NCI-H1092 (cell line): ENCODE measurements at regions not wholly inside any gene's neighbourhood (a gene's known extent, or its start where the extent isn't known, plus 50 kb on each side); places are given as distances from the start of the nearest gene placed in this dataset.
A peak's percentile ranks its signal among the peaks of the same experiment; 100 is the strongest.

Experiments
- DNase-seq: peaks from one replicate; lab custom pipeline; 2025; lab: John Stamatoyannopoulos, UW

GRCh38 chr2:64283641-64284361, 139.6 kb upstream of the PELI1 start:
- no peak for DNase-seq

GRCh38 chr2:64284751-64285150, 140.5 kb upstream of the PELI1 start:
- DNase-seq, result no peak

GRCh38 chr2:64287202-64287740, 143.1 kb upstream of the PELI1 start:
- DNase-seq, result no peak

GRCh38 chr2:64288321-64289193, 144.3 kb upstream of the PELI1 start:
- no peak for DNase-seq

DNA sequence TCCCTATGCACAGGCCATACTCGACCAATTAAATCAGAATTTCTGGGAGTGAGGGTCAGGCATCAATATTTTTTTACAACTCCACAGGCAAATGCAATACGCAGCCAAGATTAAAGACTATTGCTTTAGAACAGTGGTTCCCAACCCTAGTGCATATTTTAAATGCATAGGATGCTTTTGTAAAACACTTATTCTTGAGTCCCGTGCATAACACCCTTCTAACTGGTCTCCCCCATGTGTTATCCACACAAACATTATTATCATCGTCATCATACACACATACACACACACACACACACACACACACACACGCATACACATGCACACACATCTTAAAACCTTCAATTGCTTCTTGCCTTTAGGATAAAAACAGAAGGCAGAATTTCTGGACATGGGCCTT, 145.0 kb upstream of the PELI1 start:
- no peak for DNase-seq

GRCh38 chr2:64289737-64290136, 145.5 kb upstream of the PELI1 start:
- DNase-seq, result no peak

- no peak for DNase-seq
Observed at GRCh38 chr2:64291181-64291580, 147.0 kb upstream of the PELI1 start.

DNA sequence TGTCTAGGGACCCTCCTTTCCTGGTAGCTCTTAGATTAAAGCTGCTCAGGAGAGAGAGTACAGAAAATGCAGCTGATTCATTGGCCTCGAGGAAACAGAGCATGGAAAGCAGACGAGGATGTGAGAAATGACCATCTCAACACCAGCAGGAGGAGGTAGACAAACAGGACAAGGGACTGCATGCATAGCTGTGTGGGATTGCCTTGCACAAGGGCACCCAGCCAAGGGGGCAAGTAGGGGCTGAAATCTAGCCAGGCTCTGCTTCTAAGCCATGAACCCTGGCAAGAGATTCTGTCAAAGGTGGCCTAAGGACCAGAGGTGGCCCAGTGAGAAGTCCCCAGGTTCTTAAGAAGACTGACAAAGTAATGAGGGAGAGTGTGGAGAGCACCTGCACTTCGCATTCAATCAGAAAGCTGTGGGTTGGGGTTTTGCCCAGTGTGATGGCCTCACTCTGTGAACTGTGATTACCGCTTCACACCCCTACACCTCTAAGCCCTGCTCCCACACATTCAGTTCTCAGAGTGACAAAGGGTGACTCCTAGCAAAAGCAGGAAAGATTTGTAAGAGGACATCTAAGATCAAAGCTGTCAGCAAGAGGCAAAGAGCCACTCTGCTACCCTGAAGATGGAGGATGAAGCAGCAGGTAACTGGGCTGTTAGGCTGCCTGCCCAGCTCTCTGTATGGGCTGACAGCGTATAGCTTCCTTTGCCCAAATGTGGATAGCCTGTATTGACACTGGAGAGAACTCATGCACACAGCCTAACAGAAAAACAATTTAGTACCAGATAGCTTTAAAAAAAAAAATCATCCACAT, 151.3 kb upstream of the PELI1 start:
- no peak for DNase-seq

DNA sequence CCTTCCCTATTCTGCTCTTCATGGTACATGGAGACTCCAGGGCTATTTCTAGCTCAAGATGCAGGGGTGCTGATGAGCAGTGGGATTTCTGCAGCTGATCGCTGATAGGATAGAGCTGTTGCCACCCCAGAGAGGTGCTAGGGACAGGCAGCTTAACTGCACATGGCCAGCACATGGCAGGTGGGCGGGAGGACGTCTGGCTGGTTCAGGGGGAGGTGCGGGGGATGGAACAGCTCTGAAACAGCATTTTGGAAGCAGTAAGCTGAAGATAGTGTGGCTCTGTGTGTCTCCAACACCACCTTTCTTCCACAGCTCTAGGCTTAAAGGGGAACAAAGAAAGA, 151.9 kb upstream of the PELI1 start:
- DNase-seq, result no peak

DNA sequence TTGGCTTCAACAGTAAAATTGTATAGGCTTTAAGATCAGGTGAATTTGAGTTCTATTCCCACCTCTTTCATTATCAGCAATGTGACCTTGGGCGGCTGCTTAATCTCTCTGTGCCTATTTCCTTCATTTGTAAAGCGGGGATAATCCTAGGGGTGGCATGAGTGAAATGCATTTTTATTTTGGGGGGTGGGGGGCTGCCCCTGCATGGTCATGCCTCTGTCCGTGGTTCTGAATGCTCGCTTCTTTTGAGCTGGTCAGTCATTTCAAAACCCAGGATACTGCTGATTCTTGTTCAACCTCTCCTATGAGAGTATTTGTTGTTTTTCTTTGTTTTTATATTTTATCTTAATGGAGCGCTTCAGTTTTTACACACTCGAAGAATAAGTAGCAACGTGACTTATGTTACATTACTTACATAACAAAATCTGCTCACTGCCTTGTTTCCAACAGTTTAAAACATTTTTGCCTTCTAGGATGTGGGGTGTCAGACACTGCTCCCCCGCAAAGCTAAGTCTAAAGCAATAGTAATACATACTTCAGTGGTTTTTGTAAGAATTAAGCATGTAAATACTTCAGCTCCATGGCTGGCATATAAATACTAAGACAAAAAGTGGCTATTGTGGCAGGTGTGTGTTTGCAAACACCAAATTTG, 152.6 kb upstream of the PELI1 start:
- DNase-seq, result no peak

GRCh38 chr2:64298161-64298560, 153.9 kb upstream of the PELI1 start:
- DNase-seq, result no peak

DNA sequence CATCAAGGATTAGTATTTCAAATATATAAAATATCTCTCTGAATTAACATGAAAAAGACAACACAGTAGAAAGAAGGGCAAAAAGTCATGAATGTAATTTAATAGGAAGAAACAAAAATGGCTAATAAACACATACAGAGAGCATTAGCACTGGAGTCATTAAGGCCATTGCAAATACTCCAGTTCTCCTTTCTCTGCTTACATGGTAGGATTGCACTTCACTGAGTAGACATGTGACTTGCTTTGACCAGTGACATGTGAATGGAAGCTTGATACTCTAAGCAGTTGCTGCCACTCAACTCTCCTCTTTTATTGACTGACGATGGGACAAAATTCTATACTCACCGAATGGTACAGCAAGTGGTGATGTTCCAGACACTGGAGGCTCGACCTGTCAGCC, 153.9 kb upstream of the LGALSL start:
- no peak for DNase-seq

DNA sequence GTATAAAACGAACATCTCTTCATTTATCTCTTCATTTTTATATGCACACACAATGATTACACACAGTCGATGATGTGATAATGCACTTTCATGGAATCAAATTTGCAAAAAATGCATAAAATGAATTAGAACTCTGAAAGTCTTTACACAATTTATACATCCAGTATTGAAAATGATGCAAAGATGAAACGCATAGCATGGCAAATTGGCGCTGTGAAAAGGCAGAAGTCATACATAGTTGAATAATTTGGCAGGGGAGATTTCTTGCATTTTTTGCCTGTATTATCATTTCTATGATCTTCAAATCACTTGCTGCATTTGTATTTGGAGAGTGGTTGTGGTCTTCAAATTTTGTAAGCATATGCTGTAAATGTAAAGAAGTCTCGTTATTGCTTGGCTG, 150.7 kb upstream of the LGALSL start:
- DNase-seq, result no peak

- no peak for DNase-seq
Observed at GRCh38 chr2:64307421-64307820, 146.5 kb upstream of the LGALSL start.

DNA sequence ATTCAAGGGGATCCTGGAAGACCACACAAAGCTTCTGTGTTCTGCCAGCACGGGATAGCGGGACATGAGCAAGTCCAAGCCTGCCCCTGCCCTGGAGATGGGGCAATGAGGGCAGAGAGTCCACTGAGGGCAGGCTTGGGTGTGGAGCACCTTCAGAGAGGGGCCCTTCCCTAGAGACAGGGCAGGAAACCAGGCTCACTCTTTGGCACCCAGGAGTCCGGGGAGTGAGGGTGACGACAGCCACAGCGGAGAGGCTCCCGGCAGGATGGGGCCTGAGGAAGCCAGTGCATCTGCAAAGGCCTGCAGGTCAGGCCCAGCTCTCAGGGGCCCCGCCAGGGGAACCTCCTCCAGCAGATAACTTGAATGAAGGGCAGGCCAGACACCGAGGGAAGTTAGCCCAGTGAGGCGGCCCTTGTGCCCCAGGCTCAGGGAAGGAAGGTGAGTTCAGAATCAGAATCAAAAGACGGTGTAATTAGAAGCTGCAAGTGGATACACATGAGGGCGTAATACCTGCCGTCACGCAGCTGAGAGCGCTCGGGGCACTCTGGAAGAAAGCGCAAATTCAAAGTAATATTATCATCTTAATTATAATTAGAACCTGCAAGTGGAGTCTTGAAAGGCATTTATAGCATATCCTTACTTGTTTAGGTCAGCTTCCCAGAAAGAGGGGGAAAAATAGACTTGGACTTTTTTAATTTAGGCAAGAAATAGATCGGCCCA, 142.6 kb upstream of the LGALSL start:
- no peak for DNase-seq

DNA sequence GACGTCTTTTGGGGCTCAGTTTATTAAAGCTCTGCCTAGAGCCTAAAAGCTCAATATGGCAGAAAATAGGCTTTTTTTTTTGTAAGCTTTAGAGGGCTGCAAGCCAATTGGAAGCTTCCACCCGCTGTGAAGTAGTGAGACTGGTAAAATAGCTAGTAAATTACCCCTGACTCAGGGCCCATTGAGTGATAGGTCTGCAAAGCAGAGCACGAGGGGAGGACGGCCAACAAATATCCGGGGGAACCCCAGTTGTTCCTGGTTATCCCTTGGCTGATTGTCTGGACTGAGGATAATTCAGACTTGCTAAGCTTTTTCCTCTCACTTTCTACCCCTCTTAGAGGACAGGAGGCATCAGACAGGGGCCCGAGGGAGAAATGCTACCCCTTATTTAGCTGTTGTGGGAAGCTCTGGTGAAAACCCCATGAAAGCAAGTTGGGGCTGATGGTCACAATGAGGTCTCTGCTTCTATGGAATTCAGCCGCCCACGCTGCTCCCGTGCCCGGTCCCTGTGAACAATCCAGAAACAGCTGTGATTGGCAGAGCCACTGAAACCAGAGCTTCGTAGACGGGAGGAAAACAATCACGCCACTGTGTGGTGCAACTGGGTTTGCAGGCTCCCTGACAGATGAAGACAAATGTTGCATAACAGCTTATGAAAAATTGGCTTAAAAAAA, 141.9 kb upstream of the LGALSL start:
- peak; percentile 23 for DNase-seq

DNA sequence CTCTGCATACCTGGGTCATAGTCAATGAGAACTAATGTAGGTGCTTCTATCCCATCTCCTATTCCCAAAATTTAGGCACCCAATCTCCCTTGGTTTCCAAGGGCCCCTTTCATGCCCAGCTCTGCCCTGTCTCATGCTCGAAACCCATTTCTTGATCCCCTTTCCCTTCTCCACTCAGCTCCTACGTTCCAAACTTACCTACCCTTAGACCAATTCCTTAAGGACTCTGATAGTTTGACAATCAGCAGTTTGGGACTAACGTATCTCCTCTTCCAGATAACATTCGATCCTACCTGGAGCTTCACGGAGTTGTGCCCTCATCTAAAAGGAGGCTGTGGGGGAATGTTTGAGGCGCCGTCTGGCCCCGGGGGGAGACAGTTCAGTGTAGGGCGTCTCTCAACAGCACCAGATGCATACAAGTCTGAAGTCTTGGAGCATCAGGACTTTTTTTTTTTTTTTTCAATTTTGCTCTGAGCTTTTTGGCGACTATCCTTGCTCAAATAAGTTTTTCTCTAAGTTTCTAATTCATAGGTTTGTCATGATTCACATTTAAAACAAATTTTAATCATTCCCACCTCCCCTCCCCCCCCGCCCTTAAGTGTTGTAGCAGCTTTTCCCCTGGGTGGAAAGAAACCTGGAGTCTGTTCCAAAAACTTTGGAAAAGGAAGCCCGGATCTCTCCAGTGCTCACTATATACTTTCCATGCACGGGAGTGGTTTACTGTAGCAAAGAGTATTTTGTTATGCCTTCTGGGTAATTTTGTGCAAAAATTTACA, 141.2 kb upstream of the LGALSL start:
- no peak for DNase-seq

- DNase-seq, result no peak
Observed at GRCh38 chr2:64313398-64313723, 140.6 kb upstream of the LGALSL start.

DNA sequence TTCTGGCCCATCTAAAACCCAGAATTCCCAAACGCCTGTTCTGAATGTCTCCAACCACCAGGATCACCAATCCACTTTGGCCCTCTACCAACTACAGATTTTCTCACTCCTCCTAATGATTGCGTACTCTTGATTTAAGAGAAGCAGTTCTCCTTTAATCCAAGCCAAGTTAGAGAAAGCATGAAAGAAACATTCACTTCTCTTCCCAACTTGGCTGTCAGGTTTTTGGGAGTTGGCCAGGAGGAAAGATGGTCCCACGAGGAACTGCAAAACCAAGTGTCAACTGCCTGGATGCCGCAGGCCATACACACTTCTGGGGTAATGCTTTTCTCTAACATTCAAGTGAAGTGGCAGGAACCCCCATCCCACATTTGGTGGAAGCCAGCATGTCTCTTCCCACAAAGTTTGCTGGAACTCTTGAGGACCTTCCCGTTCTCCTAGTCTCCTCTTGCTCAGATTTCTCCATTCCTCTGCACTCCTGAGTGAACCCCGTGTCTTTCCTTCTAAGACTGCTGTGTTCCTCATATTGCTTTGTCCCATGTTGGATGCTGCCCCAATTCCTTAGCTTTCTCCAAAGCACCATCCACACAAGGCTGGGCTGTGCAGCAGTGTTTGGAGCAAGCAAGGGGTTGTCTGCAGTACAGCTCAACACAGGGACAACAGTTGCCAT, 138.5 kb upstream of the LGALSL start:
- DNase-seq, result no peak
